Activated T-cell treated with anti-CD3 and anti-CD28 coated beads, Interleukin-2, amount 50 U/mL, for 4 hours (primary cell): ENCODE measurements at regions not wholly inside any gene's neighbourhood (a gene's known extent, or its start where the extent isn't known, plus 50 kb on each side); places are given as distances from the start of the nearest gene placed in this dataset.

Source experiments
- ATAC-seq, 2 donors: fragments of 200-7000 bp; cut with Tn5 transposase; one replicate each; pipeline ENCODE4 v1.10.0; 2021
- DNase-seq: peaks from one replicate; pipeline ENCODE4 v3.0.0-alpha.2; 2020
- H3K27me3 Mint-ChIP-seq: one replicate; pipeline ENCODE4 v1.8.0; 2021; ENCODE audit warnings: low read depth, mixed read lengths
- H3K36me3 Mint-ChIP-seq: one replicate; pipeline ENCODE4 v1.8.0; 2022; ENCODE audit warnings: mixed read lengths; ENCODE audit not compliant: insufficient read depth
- H3K4me1 Mint-ChIP-seq: one replicate; pipeline ENCODE4 v1.8.0; 2021; ENCODE audit warnings: low read depth, mixed read lengths
- H3K4me3 Mint-ChIP-seq: one replicate; pipeline ENCODE4 v1.8.0; 2021; ENCODE audit warnings: mild to moderate bottlenecking, moderate library complexity, mixed read lengths
- H3K9me3 Mint-ChIP-seq: one replicate; pipeline ENCODE4 v1.8.0; 2021; ENCODE audit warnings: mixed read lengths

DNA sequence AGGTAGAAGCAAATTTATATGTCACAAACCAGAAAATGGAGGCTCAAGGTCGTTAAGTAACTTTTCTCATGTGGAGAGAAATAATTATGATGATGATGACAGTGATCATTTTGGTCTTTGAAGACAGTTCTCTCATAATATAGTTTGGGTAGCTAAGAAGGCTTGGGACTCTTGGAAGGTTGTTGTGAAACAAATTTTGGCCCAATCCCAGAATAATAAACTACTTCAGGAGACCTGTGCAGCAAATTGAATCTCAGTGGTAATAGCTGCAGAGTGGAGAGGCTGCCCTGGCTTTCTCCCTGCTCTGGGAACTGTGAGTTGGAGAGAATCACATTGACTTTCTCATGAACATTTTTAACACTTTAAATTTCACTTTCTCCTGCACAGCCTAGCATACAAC, 217.2 kb upstream of the BOD1L1 start:
- H3K4me3 Mint-ChIP-seq, result no peak overlapping the region
- H3K4me1 Mint-ChIP-seq, result peaks cover 4% of the 10 kb centered on the region
- no peaks in the 10 kb centered on the region for H3K27me3 Mint-ChIP-seq
- DNase-seq (no peak), ATAC-seq (no peak)
- no peaks in the 10 kb centered on the region for H3K36me3 Mint-ChIP-seq
- peaks cover 12% of the 10 kb centered on the region for H3K9me3 Mint-ChIP-seq

DNA sequence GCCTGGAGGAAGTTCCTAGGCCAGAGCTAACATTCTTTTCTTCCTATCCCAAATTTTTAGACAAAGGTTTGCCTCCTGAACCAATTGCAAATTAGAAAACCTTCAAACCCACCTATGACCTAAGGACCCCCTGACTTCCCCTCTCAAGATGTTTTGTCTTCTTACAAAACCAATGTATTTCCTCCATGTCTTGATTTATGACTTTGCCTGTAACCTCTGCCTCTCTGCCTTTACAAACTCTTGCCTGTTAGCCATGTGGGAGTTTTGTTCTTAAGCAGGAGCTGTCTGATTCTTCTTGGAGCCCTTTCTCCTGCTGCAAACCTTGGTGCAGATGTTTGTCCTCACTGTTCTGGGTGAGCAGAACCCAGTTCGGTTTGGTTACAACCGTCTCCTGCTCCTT, 222.3 kb upstream of the BOD1L1 start:
- ATAC-seq (no peak), DNase-seq (no peak)
- Mint-ChIP-seq H3K36me3 (no peaks in the 10 kb centered on the region), H3K27me3 (peaks cover 2% of the 10 kb centered on the region), H3K4me1 (peaks cover 4% of the 10 kb centered on the region), H3K9me3 (peaks cover 10% of the 10 kb centered on the region), H3K4me3 (no peak overlapping the region)

DNA sequence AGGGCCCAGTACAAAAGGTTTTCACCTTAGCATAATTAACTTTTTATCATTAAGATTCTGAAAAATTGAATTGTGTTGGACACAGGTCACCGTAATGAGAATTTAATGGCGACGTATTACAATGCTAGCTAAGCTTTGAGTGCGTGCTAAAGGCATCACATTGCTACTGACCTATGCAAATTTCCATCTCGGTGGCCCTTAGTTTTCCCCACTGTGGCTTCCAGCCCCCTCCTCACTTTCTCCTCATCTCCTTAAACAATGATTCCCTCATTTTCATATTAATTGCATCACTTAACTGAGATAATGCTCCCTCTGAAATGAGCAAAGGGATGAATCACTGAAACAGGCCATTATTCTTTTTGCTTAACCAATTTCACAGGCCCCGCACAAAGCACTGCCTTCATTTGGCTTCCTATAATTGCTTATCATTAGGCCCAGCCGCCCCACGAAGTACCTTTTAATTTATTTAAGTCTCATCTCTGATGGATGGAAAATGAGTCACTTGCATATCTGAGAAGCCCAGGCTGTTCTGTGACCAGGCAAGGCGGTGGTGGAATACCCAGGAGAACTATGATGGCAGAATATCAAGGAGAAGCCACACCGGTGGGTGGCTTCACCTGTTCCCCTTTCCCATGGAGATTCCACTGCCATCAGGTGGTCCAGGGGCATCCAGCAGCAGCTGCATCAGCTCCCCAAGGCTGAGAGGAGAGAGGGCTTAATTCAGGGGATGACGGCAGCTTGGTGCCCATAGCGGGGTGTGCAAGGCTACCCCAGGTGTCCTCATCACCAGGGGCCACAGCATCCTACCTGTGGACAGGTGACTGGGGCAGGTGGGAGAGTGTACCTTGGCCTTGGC, 223.8 kb upstream of the BOD1L1 start:
- H3K4me3 Mint-ChIP-seq, result no peak overlapping the region
- H3K4me1 Mint-ChIP-seq, result peaks cover 4% of the 10 kb centered on the region
- ATAC-seq, result no peak

DNA sequence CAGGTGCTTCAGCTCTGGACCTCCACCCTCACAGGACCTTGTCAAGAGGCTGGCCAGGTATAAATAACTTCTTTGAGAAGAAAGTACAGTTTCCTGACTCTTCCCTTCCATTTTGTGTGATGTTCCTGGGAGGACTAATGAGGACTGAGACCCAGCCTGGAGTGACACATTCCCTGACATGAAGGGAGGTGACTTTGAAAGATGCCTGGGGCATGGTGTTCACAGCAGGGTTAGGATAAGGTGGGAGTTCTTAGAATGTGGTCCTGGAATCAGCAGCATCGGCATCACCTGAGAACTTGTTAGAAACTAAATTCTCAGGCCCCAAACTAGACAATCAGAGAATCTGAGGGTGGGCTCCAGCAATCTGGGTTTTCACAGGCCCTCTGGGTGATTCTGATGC, 224.9 kb upstream of the BOD1L1 start:
- H3K36me3 Mint-ChIP-seq, result no peaks in the 10 kb centered on the region
- no peak overlapping the region for H3K4me3 Mint-ChIP-seq
- peaks cover 2% of the 10 kb centered on the region for H3K27me3 Mint-ChIP-seq
- H3K9me3 Mint-ChIP-seq, result peaks cover 6% of the 10 kb centered on the region
- H3K4me1 Mint-ChIP-seq, result peaks cover 4% of the 10 kb centered on the region
- no peak for DNase-seq
- no peak for ATAC-seq

More for the DNA sequence above, 223.8 kb upstream of the BOD1L1 start:
- Mint-ChIP-seq H3K36me3 (no peaks in the 10 kb centered on the region), H3K27me3 (peaks cover 2% of the 10 kb centered on the region), H3K9me3 (peaks cover 10% of the 10 kb centered on the region)
- DNase-seq, result no peak

DNA sequence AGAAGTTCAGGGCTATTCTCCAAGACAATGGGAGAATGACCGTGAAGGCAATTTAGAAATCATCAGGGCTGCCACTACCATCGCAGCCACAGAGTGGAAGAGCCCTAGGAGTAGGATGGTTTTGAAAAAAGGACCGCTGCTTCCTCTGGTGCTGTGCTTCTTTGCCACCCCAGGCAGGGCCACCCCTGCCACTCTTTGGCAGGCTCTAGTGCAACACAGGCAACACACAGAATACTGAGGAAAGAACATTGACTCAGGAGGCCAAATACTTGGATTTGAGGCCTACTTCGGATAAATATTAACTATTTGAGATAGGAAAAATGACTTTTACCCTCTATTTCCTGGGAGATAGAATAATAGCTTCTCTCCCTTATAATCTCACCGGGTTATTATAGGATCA, 228.9 kb upstream of the BOD1L1 start:
- ATAC-seq, result no peak
- Mint-ChIP-seq H3K4me1 (no peaks in the 10 kb centered on the region), H3K36me3 (no peaks in the 10 kb centered on the region), H3K4me3 (no peak overlapping the region), H3K9me3 (peaks cover 3% of the 10 kb centered on the region), H3K27me3 (peaks cover 2% of the 10 kb centered on the region)
- no peak for DNase-seq

DNA sequence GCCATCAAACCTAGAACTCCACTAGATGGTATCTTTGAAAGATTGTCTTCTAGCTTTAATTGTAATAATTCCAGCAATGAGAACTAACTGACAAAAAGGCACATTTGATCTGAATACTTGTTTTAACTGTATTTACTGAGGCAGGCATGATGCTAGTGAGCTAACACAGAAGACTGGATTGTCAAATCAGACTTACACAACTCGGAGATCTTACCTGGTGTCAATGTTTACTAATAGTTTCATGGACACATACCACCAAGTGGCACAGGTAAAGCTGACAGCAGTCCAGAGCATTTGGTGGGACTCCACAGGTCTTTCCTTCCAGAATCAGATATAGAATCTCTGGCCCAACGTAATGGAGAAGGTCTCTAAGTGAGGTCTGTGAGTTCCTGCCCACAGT, 229.9 kb upstream of the BOD1L1 start:
- Mint-ChIP-seq H3K27me3 (no peaks in the 10 kb centered on the region), H3K4me3 (no peak overlapping the region), H3K36me3 (no peaks in the 10 kb centered on the region), H3K9me3 (peaks cover 5% of the 10 kb centered on the region), H3K4me1 (no peaks in the 10 kb centered on the region)
- DNase-seq, result no peak
- ATAC-seq, result no peak

DNA sequence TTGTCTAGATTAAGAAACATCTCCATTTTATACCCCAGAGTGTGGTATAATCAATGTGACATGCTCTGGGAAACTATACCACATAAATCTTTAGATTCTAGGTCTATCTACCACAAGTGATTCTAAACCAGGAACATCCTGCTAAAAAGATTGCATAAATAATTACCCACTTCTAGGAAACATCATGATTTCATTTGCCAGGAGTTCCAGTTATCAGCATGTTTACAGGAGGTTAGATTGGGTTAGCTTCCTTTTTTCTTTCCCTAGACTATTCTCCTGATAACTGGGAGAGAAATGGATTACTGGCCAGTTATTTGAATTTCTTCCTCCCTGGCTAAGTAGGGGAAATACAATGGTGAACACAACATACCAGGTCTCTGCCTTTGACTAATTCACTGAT, 230.3 kb upstream of the BOD1L1 start:
- no peak for DNase-seq
- peaks cover 9% of the 10 kb centered on the region for H3K9me3 Mint-ChIP-seq
- no peak overlapping the region for H3K4me3 Mint-ChIP-seq
- H3K36me3 Mint-ChIP-seq, result no peaks in the 10 kb centered on the region
- H3K4me1 Mint-ChIP-seq, result no peaks in the 10 kb centered on the region
- H3K27me3 Mint-ChIP-seq, result no peaks in the 10 kb centered on the region
- no peak for ATAC-seq

DNA sequence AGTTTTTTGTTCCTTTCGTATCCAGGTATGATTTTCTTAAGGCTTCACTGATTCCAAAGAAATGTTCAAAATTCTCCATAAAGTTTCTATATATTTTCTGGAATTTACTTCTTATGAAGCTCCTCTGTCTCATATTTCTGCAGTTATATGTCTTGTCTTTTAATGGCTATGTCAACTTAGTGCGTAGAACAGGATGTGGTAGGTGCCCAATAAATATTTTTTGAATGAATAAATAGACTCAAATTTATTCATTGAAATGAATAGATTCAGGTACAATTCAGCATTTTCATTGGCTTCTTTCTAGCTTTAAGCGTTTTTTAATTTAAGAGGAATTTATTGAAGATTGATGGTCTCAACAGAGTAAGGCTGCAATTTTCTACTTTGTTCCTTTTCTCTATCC, 231.9 kb upstream of the BOD1L1 start:
- DNase-seq (no peak), ATAC-seq (no peak)
- Mint-ChIP-seq H3K4me3 (no peak overlapping the region), H3K27me3 (no peaks in the 10 kb centered on the region), H3K36me3 (no peaks in the 10 kb centered on the region), H3K4me1 (no peaks in the 10 kb centered on the region), H3K9me3 (peaks cover 13% of the 10 kb centered on the region)

DNA sequence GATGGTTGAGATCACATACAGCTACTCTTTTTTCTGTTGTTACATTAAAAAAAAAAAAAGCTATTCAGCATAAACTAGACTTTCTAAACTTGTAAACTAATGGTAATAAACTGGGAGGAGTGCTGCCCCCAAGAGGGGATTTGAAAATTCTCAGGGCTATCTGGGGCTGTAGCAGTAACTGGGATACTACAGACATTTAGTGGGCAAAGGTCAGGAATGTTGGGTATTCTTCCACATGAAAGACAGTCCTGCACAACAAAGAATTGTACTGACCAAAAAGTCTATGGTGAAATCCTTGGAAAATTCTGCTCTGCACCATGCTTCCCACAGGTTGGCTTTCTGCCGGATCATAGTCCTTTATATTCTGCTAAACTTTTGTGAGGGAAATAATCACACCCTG, 232.6 kb upstream of the BOD1L1 start:
- H3K4me3 Mint-ChIP-seq, result no peak overlapping the region

DNA sequence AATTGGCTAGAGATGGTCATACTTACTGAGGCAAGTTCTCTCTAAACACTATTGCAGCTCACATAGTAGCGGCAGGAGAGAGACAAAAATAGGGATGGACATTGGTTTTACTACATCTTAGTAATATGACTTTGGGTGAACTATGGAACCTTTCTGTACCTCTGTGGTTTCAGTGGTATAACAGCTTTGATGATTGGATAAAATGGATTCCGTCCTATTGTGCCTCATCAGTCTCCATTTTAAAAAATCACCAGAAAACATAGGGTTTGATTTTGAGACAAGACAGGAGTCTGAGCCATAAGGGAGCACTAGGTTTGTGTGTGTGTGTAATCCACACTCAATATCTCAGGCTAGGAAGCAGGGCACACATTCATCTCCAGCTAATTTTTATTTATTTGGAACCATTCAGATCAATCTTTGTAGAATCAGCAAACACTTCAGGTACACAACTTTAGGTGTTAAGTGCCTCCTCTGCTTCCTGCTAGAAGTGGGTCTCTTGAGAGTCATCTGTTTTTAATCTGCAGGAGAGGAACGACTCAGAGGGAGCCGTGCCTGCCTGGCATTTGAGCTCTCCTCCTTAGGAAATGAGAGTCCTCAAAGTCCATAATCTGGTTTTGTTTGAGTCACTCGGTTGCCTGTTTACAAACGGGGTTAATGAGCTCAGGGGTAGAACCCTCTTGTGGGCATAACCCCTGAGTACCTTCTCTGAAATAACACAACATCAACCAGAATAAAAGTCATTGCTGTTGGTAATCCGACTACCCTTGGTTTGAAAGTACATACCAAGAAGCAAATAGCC, 238.5 kb upstream of the BOD1L1 start:
- no peaks in the 10 kb centered on the region for H3K36me3 Mint-ChIP-seq
- H3K27me3 Mint-ChIP-seq, result no peaks in the 10 kb centered on the region
- H3K4me3 Mint-ChIP-seq, result no peak overlapping the region
- H3K9me3 Mint-ChIP-seq, result peaks cover 13% of the 10 kb centered on the region
- ATAC-seq (no peak), DNase-seq (no peak)
- no peaks in the 10 kb centered on the region for H3K4me1 Mint-ChIP-seq

More for the DNA sequence above, 232.6 kb upstream of the BOD1L1 start:
- peaks cover 13% of the 10 kb centered on the region for H3K9me3 Mint-ChIP-seq
- H3K36me3 Mint-ChIP-seq, result no peaks in the 10 kb centered on the region
- DNase-seq (no peak), ATAC-seq (no peak)
- no peaks in the 10 kb centered on the region for H3K27me3 Mint-ChIP-seq
- no peaks in the 10 kb centered on the region for H3K4me1 Mint-ChIP-seq

DNA sequence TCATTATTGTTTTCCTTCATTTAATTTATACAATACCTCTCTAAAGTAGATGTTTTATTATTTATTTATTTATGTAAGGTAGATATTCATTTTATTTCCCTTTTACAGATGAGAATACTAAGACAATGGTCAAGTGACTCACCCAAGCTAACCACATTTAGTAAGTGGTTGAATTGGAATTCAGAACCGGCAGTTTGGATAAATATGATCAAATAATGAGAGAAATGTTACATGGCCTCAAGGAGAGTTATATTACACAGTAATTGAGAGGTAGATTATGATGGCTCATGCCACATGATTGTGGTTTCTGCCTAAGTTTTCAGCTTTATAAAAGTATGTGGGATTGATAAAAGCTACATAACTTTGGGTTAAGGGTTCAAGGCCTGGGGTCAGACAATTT, 239.4 kb upstream of the BOD1L1 start:
- no peak for ATAC-seq
- Mint-ChIP-seq H3K4me3 (no peak overlapping the region), H3K9me3 (peaks cover 13% of the 10 kb centered on the region), H3K4me1 (no peaks in the 10 kb centered on the region), H3K27me3 (no peaks in the 10 kb centered on the region), H3K36me3 (no peaks in the 10 kb centered on the region)
- DNase-seq, result no peak

DNA sequence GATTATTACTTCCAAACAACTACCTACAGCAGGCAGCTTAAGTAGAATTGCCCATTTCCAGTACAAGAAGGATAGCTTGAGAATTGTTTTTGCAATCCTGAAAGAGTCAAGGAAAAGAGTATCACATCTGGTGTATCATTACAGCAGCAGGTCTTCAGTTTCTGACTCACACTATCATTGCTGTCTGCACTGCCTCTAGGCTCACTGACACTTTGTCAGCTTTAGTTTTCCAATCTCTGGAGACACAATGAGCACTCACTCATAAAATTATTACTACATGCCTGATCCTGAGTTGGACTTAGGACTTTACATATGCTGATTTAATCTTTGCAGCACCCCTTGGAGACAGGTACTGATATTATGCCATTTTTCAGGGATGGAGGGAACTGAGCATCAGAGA, 244.6 kb upstream of the BOD1L1 start:
- no peak for ATAC-seq
- Mint-ChIP-seq H3K4me1 (no peaks in the 10 kb centered on the region), H3K27me3 (no peaks in the 10 kb centered on the region), H3K9me3 (peaks cover 3% of the 10 kb centered on the region), H3K4me3 (no peak overlapping the region), H3K36me3 (no peaks in the 10 kb centered on the region)
- no peak for DNase-seq

DNA sequence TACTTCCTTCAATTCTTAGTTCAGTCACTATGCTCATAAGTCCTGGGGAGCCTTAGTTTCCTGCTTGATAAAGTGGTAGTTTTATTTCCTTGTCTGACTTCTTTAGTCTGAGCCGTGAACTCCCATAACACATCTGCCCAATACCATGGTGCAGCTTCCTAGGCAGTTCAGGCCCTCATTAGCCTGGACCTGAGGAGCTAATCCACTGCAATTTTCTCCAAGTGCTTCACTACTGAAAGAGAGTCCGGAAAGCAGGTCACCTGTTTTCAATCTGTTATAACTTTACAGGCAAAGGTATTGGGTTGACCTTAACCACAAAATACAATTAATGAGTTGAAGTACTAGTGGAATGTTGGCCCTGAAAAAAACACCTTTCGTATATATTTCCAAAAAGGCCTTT, 245.4 kb upstream of the BOD1L1 start:
- no peaks in the 10 kb centered on the region for H3K36me3 Mint-ChIP-seq
- no peak for ATAC-seq
- H3K4me1 Mint-ChIP-seq, result no peaks in the 10 kb centered on the region
- no peak for DNase-seq
- H3K9me3 Mint-ChIP-seq, result peaks cover 3% of the 10 kb centered on the region
- no peak overlapping the region for H3K4me3 Mint-ChIP-seq
- no peaks in the 10 kb centered on the region for H3K27me3 Mint-ChIP-seq

DNA sequence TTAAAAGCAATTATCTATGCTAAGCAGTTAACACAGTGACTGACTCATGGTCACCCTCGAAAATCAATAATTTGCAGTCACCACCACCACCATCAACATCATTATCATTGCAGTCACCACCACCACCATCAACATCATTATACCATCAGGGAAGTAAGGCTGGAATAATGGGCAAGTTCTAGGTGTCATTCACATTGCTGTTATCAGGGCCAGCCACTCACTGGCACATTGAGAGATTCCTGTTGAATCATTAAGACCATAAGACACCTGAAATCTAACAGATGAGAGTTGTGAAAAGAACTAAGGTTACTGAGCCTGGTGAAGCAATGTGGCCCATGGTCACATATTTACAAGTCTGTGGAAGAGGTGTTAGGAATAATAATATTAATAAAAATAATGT, 247.7 kb upstream of the BOD1L1 start:
- ATAC-seq, result no peak
- Mint-ChIP-seq H3K36me3 (no peaks in the 10 kb centered on the region), H3K4me3 (no peak overlapping the region), H3K27me3 (no peaks in the 10 kb centered on the region), H3K9me3 (peaks cover 3% of the 10 kb centered on the region), H3K4me1 (no peaks in the 10 kb centered on the region)
- no peak for DNase-seq

DNA sequence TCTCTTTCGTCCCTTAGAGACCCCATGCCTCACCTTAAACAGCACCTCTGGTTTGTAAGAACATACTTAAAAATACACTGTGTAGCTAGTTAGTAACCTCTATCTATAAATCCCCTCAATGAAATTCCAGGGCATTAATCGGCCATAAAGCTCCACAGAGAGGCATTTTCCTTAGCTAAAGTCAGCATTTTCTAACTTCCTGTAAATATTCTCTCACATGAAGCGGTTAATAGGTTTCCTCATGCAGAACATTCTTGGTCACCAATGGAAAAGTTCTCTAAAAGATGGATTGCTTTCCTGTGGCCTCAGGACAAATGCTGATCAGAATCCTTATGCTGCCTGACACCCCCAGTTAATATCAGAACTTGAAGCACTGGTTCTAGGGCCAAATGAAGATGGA, 248.6 kb upstream of the BOD1L1 start:
- no peak for DNase-seq
- no peak for ATAC-seq
- no peak overlapping the region for H3K4me3 Mint-ChIP-seq
- H3K9me3 Mint-ChIP-seq, result peaks cover 3% of the 10 kb centered on the region
- H3K4me1 Mint-ChIP-seq, result no peaks in the 10 kb centered on the region
- H3K36me3 Mint-ChIP-seq, result no peaks in the 10 kb centered on the region
- no peaks in the 10 kb centered on the region for H3K27me3 Mint-ChIP-seq
